Astrocyte of the spinal cord (primary cell): ENCODE measurements at regions not wholly inside any gene's neighbourhood (a gene's known extent, or its start where the extent isn't known, plus 50 kb on each side); places are given as distances from the start of the nearest gene placed in this dataset.

Experiments
- DNase-seq: peaks from one replicate; pipeline ENCODE4 v3.0.0; 2011; ENCODE audit warnings: low read depth, low spot score
- H3K4me3 ChIP-seq: 2 replicates; pipeline ENCODE4 v1.5.1; 2011; ENCODE audit warnings: low read depth, mild to moderate bottlenecking, low read length, moderate library complexity
- CTCF ChIP-seq: IDR thresholded peaks from 2 replicates; pipeline ENCODE4 v1.5.1; 2012; ENCODE audit warnings: low read depth, mild to moderate bottlenecking, low read length, inconsistent platforms
- in situ Hi-C: cut with HindIII; loops from 2 replicates; pipeline ENCODE4 v1.10.0; 2017; ENCODE audit warnings: low sequenced_read_pairs

GRCh38 chr11:104649002-104649401, 249.3 kb downstream of the CASP12 start:
- no peak for DNase-seq
- no peak overlapping the region for H3K4me3 ChIP-seq
- in situ Hi-C loops, result no loop called here
- TF ChIP-seq CTCF, result no peak

- TF ChIP-seq CTCF, result no peak
- no peak for DNase-seq
Measured at GRCh38 chr11:104645261-104646222, 252.7 kb downstream of the CASP12 start.

GRCh38 chr11:104637662-104638170, 260.5 kb downstream of the CASP12 start:
- TF ChIP-seq CTCF, result no peak
- no peak for DNase-seq
- H3K4me3 ChIP-seq, result no peak overlapping the region
- in situ Hi-C loops, result no loop called here

More at GRCh38 chr11:104645261-104646222, 252.7 kb downstream of the CASP12 start:
- in situ Hi-C loops, result no loop called here
- H3K4me3 ChIP-seq, result no peak overlapping the region

- TF ChIP-seq CTCF, result no peak
- no peak for DNase-seq
- in situ Hi-C loops, result no loop called here
- no peak overlapping the region for H3K4me3 ChIP-seq
Measured at GRCh38 chr11:104633226-104633625, 265.0 kb downstream of the CASP12 start.

GRCh38 chr11:104630352-104630751, 267.9 kb downstream of the CASP12 start:
- DNase-seq, result no peak
- H3K4me3 ChIP-seq, result no peak overlapping the region
- in situ Hi-C loops, result no loop called here
- no peak for TF ChIP-seq CTCF

GRCh38 chr11:104625246-104625645, 273.0 kb downstream of the CASP12 start:
- in situ Hi-C loops, result no loop called here

More at GRCh38 chr11:104625246-104625645, 273.0 kb downstream of the CASP12 start:
- no peak overlapping the region for H3K4me3 ChIP-seq
- no peak for TF ChIP-seq CTCF
- DNase-seq, result peak; percentile 72
